CD14-positive monocyte (primary cell): ENCODE measurements at regions not wholly inside any gene's neighbourhood (a gene's known extent, or its start where the extent isn't known, plus 50 kb on each side); places are given as distances from the start of the nearest gene placed in this dataset.

ENCODE experiments used
- DNase-seq, 3 donors: peaks; one replicate each; pipeline ENCODE4 v3.0.0-alpha.2; 2011 to 2022
- H2AFZ ChIP-seq: 2 replicates; pipeline ENCODE4 v1.6.0; 2012; ENCODE audit warnings: mild to moderate bottlenecking, low read depth, low read length, inconsistent platforms; ENCODE audit not compliant: insufficient read depth, poor library complexity, severe bottlenecking
- H3K27ac ChIP-seq, 2 donors: 1 replicate in 1 of 2; 2 replicates in 1 of 2; pipeline ENCODE4 v1.5.1; 2012 to 2013; ENCODE audit warnings: low read length in 2 of 2, control low read depth in 1 of 2, inconsistent platforms in 1 of 2, low read depth in 1 of 2, mild to moderate bottlenecking in 1 of 2
- H3K27me3 ChIP-seq, 2 donors: one replicate each; pipeline versions ENCODE4 v1.6.0 to v1.6.1; 2011 to 2013; ENCODE audit warnings: low read length in 2 of 2; ENCODE audit not compliant: control insufficient read depth in 2 of 2, insufficient read depth in 2 of 2
- H3K36me3 ChIP-seq, 2 donors: replicated peaks in 1 of 2; 1 replicate in 1 of 2; 2 replicates in 1 of 2; pipeline versions ENCODE4 v1.5.1 to v1.6.1; 2012 to 2013; ENCODE audit warnings: low read length in 2 of 2, control low read depth in 1 of 2, inconsistent platforms in 1 of 2, mild to moderate bottlenecking in 1 of 2; ENCODE audit not compliant: insufficient read depth in 2 of 2, control insufficient read depth in 1 of 2
- H3K4me1 ChIP-seq, 2 donors: 1 replicate in 1 of 2; 2 replicates in 1 of 2; pipeline versions ENCODE4 v1.5.1 to v1.6.1; 2012 to 2013; ENCODE audit warnings: low read length in 2 of 2, control low read depth in 1 of 2, inconsistent platforms in 1 of 2, mild to moderate bottlenecking in 1 of 2, moderate library complexity in 1 of 2; ENCODE audit not compliant: insufficient read depth in 2 of 2, control insufficient read depth in 1 of 2
- H3K4me2 ChIP-seq: replicated peaks from 2 replicates; pipeline ENCODE3; 2012; ENCODE audit warnings: low read length, moderate library complexity, mild to moderate bottlenecking; ENCODE audit not compliant: poor library complexity, severe bottlenecking; ENCODE audit errors: extremely low read depth
- H3K4me3 ChIP-seq, 3 experiments: fragments of 200-600 bp in 1 of 3; sonication (generic) in 1 of 3; replicated peaks in 1 of 3; 1 replicate in 2 of 3; 2 replicates in 1 of 3; pipeline ENCODE4 v1.5.1; 2011 to 2013; ENCODE audit warnings: low read length in 3 of 3, mild to moderate bottlenecking in 3 of 3, control low read depth in 2 of 3, low read depth in 2 of 3, inconsistent platforms in 1 of 3, moderate library complexity in 1 of 3
- H3K79me2 ChIP-seq: 2 replicates; pipeline ENCODE4 v1.6.0; 2012; ENCODE audit warnings: mild to moderate bottlenecking, control low read depth, inconsistent platforms, low read length, moderate library complexity; ENCODE audit not compliant: insufficient read depth
- H3K9ac ChIP-seq: 2 replicates; pipeline ENCODE4 v1.6.0; 2017; ENCODE audit warnings: low read length, mild to moderate bottlenecking; ENCODE audit not compliant: insufficient read depth, poor library complexity, severe bottlenecking
- H3K9me3 ChIP-seq, 2 donors: replicated peaks in 1 of 2; 1 replicate in 1 of 2; 2 replicates in 1 of 2; pipeline versions ENCODE4 v1.5.1 to v1.6.1; 2012 to 2013; ENCODE audit warnings: low read length in 2 of 2, control low read depth in 1 of 2; ENCODE audit not compliant: control insufficient read depth in 1 of 2, insufficient read depth in 1 of 2
- H4K20me1 ChIP-seq: 2 replicates; pipeline ENCODE4 v1.6.0; 2012; ENCODE audit warnings: mild to moderate bottlenecking, low read length, control low read depth, moderate library complexity; ENCODE audit not compliant: insufficient read depth
- H3K27ac Mint-ChIP-seq, 7 donors: one replicate each; pipeline ENCODE4 v1.8.0; 2020; ENCODE audit warnings: mild to moderate bottlenecking in 7 of 7, mixed read lengths in 7 of 7, moderate library complexity in 6 of 7, inconsistent platforms in 2 of 7
- H3K27me3 Mint-ChIP-seq, 3 donors: one replicate each; pipeline ENCODE4 v1.8.0; 2021 to 2022; ENCODE audit warnings: low read depth in 3 of 3, mild to moderate bottlenecking in 3 of 3, mixed read lengths in 3 of 3, moderate library complexity in 3 of 3, inconsistent platforms in 1 of 3
- H3K36me3 Mint-ChIP-seq, 2 donors: one replicate each; pipeline ENCODE4 v1.8.0; 2020; ENCODE audit warnings: mixed read lengths in 2 of 2, inconsistent platforms in 1 of 2, mild to moderate bottlenecking in 1 of 2
- H3K4me1 Mint-ChIP-seq: one replicate; pipeline ENCODE4 v1.8.0; 2020; ENCODE audit warnings: mild to moderate bottlenecking, mixed read lengths
- H3K4me3 Mint-ChIP-seq, 2 donors: one replicate each; pipeline ENCODE4 v1.8.0; 2020; ENCODE audit warnings: mild to moderate bottlenecking in 2 of 2, mixed read lengths in 2 of 2, moderate library complexity in 1 of 2
- H3K9me3 Mint-ChIP-seq, 7 donors: one replicate each; pipeline ENCODE4 v1.8.0; 2020 to 2022; ENCODE audit warnings: mixed read lengths in 7 of 7, mild to moderate bottlenecking in 6 of 7, moderate library complexity in 6 of 7, inconsistent platforms in 2 of 7
- CTCF ChIP-seq: fragments of 200-600 bp; IDR thresholded peaks from one replicate; pipeline ENCODE4 v1.8.0; 2022; ENCODE audit warnings: antibody characterized with exemption, mild to moderate bottlenecking
- WGBS: methylation state at CpG from one replicate; pipeline ENCODE4 v1.1.5; 2013; ENCODE audit warnings: missing lambda C conversion rate; ENCODE audit not compliant: insufficient coverage; 5-methylcytosine and 5-hydroxymethylcytosine counted together
- intact Hi-C, 2 donors: fragments of 100-400 bp; cut with micrococcal nuclease; formaldehyde crosslinking; loops; one replicate each; pipeline versions ENCODE4 v1.15.0 to v1.15.1; 2023

- Mint-ChIP-seq H3K27ac (no peak overlapping the region), H3K4me1 (no peaks in the 10 kb centered on the region), H3K4me3 (no peak overlapping the region), H3K27me3 (peaks cover 0 to 8% (median 3%) of the 10 kb centered on the region in 3 donors), H3K36me3 (no peaks in the 10 kb centered on the region), H3K9me3 (no peaks in the 10 kb centered on the region)
- no peak for TF ChIP-seq CTCF
- intact Hi-C loops: no loop called here
- no peaks in the 10 kb centered on the region for H3K27me3 ChIP-seq
- H3K4me3 ChIP-seq: no peak overlapping the region
- H2AFZ ChIP-seq: no peak overlapping the region
- H3K4me2 ChIP-seq: no peak overlapping the region
- no peaks in the 10 kb centered on the region for H4K20me1 ChIP-seq
- no peaks in the 10 kb centered on the region for H3K9me3 ChIP-seq
- WGBS: no CpG with 5 or more reads among the region's 4 CpGs
- no peak overlapping the region for H3K27ac ChIP-seq
- no peak overlapping the region for H3K9ac ChIP-seq
- H3K79me2 ChIP-seq: no peaks in the 10 kb centered on the region
- no peaks in the 10 kb centered on the region for H3K4me1 ChIP-seq
- no peaks in the 10 kb centered on the region for H3K36me3 ChIP-seq
- DNase-seq: no peak
Observed at GRCh38 chr3:45322616-45323015, 65.8 kb upstream of the LARS2 start.

GRCh38 chr3:45325676-45326075, 62.7 kb upstream of the LARS2 start:
- Histone ChIP-seq H3K4me1 (no peaks in the 10 kb centered on the region), H3K9ac (no peak overlapping the region), H3K9me3 (no peaks in the 10 kb centered on the region), H3K27ac (no peak overlapping the region), H3K4me2 (no peak overlapping the region), H3K4me3 (no peak overlapping the region), H2AFZ (no peak overlapping the region), H3K27me3 (no peaks in the 10 kb centered on the region), H3K36me3 (no peaks in the 10 kb centered on the region), H3K79me2 (no peaks in the 10 kb centered on the region), H4K20me1 (no peaks in the 10 kb centered on the region)
- intact Hi-C loops: no loop called here
- no peak for TF ChIP-seq CTCF
- Mint-ChIP-seq H3K4me3 (peak overlapping the region in 1 of 2 donors; percentile 12), H3K4me1 (no peaks in the 10 kb centered on the region), H3K27me3 (peaks cover 3 to 8% (median 3%) of the 10 kb centered on the region in 3 donors), H3K27ac (no peak overlapping the region), H3K9me3 (peaks cover 0 to 2% (median 0%) of the 10 kb centered on the region in 7 donors), H3K36me3 (no peaks in the 10 kb centered on the region)
- no peak for DNase-seq
- WGBS: 94% methylated on average over 4 of the region's 4 CpGs
